Stimulated activated CD4-positive, alpha-beta T cell treated with anti-CD3 and anti-CD28 coated beads, Interleukin-12 subunit alpha, Interleukin-12 subunit beta, amount 100 ng/mL, for 24 hours (primary cell): ENCODE measurements at regions not wholly inside any gene's neighbourhood (a gene's known extent, or its start where the extent isn't known, plus 50 kb on each side); places are given as distances from the start of the nearest gene placed in this dataset.

ENCODE experiments used
- DNase-seq, 2 experiments: peaks; one replicate each; pipeline ENCODE4 v3.0.0-alpha.2; 2020; ENCODE audit warnings: low read depth in 2 of 2

DNA sequence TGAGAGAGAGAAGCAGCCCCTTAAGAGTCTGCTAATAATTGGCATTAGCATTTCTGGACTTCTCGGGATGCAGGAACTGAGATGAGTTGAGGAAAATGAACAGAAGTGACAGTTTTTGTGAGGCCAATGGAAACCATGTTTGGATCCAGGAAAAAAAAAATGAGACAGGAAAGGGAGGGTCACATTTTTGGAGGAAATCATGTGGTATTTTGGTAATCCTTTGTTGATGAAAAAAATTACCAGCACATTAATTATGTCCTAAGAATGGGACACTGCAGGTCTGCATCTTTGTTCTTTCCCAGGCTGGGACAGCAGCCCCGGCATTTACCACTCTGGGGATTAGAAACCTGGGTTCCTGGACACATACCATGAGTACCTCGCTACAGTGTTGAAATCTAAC lies 109.9 kb upstream of the ZFHX3 start:
- DNase-seq: no peak

DNA sequence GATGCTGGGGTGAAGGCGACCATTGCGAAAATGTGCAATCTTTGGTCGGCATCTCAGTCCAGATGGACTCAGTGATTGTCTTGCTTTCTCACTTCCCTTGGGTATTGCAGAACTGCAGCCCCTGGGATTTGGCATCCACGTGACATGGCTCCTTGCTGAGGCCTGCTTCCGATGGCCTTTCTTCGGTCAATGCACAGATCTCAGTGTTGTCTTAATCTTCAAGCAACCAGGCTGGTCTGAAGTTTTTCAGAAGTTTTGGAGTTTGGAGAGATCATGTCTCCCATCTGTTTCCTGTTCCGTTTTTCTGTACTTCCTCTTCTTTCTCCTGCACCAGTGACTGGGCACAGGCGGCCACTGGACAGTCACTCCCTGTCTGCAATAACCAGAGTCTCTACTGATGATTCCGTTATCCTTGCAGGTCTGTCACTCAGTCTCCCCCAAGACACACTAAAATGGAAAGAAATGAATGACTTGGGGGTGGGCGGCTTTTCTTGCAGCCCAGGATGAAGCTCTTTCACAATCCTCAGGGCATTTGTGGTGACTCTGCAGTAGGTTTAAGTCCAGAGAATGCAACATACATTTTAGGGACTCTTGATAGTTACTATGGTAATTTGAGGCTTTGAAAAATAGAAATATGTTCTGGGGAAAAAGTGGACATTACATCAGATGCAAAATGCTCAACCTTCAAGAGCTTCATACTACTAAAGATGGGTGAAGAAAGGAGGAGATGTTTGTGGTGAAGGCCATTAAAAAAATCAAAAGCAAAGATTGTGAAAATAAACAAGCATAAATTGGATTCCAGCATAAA lies 106.3 kb upstream of the ZFHX3 start:
- no peak for DNase-seq

DNA sequence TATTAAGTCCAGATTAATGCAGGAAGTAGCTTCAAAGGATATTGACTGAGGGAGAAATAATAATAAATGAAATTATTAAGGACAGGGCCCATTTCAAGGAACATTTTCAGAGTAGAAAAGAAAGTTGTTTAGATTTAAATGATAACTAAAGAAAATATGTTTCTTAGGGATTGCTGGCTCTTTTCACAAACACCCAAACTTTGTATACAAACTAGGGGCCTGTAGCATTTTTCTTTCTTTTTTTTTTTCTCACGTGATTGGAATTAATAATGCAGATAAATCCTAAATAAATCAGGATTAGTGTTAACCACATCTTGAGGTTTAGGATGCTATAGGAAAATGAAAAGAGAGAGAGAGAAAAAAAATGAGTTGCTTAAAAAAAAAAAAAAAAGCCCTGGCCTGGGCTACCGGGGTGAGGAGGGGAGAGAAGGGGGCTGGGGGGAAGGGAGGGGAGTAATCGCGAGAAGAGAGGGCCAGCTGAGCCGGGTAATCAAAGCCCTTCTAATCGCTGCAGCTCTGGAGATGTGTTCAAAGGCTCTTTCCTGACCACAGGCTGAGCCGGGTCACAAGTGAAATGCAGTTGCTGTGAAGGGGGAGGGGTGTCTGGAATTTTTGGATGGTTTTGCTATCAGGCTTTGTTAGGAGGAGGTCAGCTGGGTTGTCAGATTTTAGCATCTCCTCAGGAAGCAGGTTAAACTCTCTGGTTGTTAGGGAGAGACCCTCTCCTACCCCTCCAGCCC lies 104.6 kb upstream of the ZFHX3 start:
- DNase-seq: no peak

DNA sequence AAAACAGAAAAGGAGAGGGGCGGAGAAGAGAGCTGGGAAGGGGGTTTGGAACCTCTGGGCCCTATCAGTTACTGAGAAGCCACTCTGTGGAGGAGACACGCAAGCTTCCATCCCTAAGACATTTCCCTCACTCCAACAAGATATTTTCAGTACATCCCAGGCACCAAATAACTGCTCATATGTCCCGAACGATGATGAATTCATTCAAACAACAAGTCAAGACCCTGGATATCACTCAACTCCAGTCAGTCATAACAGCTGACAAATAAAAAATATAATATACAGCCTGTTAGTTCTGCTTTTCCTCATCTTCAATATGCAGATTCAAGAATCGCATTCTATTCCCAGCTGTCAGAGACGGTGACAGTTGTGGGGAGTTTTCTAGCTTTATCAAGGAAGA lies 104.0 kb upstream of the ZFHX3 start:
- no peak for DNase-seq

DNA sequence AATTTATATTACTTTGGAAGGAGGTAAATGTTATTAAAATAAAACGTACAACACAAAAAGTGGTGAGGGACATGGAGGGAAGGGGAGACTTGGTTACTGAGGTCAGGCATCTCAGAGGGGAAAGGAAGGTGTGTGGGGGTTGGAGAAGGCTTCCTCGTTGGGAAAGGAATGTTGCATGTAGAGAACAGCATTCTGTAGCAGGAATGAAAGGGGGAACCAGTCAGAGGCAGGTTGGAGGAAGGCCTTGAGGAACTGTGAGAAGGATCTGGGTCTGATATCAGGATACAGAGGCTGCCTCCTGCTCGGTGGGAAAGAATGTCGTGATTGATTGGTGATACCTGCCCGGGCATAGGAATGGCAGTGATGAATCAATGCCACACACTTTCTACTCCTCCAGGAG lies 103.3 kb upstream of the ZFHX3 start:
- DNase-seq: no peak

DNA sequence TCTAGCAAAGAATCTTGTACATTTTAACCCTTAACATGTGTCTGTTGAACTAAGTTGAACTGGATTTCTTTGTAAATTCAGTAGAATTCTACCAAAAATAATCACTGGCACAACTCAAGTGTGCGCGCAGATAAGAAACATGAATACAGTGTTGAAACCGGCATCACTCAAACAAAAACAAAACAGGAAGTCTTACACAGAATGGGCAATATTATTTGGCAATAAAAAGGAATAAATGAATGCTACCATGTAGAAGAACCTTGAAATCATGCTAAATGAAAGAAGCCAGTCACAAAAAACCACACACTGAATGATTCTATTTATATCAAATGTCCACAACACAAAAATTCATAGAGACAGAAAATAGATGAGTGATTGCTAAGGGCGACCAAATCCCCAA lies 102.9 kb upstream of the ZFHX3 start:
- DNase-seq: no peak

DNA sequence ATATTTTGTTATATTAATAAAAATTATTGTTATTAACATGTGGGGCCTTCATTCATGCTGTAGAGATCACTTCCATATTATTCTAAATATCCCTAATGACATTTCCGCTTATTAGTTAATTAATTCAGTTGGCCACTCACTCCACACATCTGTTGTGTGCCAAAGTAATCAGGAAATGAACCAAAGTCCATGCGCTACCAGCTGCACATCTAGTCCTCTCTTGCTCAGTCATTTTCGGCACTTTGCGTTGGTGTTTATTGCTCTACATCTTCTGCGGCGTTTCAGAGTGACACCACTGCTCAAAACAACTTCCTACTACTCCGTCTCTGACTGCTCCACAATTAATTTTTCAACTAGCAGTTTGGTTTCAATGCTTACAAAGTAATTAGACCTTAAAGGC lies 101.4 kb upstream of the ZFHX3 start:
- no peak for DNase-seq

- DNase-seq: no peak
These were observed 100.0 kb upstream of the ZFHX3 start for GRCh38 chr16:73147958-73148357.

DNA sequence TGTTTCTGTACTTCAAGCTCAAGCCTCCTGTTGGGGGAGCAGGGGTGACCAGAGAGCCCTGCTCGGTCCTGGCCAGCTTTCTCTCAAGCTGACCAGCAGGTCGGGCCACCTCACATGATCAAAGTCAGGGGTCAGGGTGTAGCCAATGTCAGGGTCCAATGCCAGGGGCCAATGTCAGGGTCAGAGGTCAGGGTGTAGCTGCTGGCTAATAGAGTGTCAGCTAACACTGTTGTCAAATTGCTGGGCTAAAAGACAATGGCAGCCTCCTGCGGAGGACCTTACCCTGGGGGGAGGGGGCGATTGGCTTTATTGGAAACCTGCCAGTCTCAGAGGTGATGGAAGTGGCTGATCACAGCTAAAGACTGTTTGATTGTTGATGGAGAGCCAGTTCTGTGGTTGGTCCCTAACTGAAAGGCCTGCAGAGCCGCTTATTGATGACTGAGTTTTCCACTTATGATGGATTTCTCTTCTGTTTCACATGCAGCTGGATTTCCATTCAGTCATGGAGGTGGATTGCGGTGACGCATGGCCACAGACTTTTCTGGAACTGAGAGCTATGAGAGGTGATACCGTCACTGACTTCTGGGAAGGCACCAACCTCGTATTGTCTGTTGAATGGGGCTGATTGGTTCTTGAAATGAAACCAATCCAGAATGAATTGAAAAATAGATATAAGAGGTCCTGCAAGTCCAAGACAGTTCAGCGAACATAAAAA lies 97.4 kb upstream of the ZFHX3 start:
- DNase-seq: no peak

GRCh38 chr16:73143576-73144422 lies 95.9 kb upstream of the ZFHX3 start:
- DNase-seq: no peak

DNA sequence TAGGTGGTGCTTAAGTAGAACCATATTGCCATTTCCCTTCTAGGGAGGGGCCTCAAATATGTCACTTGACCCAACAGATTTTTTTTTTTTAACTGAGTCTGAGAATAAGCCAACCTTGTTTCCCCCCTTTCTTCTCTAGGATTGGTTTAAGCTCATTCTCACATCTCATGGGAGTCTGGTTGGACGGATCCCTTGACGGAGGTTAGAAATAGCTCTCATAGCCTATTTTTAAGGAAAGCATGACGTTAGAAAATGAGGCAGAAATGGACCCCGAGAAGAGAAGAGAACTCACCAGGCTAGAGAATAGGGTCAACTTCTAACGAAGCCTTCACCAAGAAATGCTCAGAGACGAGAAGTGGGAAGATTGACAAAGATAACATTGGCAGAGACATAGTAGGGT lies 95.1 kb upstream of the ZFHX3 start:
- no peak for DNase-seq

DNA sequence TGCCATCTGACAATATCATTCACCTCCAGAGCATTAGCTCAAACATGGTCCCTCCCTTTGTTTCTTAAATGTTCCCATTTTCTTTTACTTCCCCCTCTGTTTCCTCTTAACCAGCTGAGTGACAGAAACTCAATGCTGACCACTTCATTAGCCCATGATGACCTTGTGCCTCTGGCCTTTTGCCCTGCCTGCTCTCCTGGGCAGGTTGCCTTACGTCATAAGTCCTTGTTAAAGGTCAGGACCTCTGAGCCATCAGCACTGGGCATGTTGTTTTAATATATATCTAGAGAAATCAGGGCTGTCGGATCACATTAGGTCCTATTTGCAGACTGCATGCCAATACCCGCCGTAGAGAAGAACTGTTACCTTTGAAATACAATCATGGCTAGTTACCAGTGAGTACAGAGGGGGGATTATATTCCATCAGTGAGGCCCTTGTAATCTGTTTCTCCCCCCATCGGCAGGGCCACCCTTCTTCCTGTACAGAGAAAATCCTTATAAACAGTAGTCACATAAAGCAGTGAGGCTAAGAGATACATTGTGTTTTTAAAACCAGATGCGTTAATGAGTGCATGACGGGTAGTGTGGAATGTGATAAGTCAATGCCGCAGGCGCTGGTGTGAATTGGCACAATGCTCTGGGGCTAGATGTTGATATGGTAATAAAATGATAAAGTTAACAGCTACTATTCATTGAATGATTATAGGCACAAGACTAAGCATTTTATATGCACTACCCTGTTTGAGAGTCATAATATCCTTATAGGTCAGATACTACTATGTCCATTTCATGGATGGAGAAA lies 94.3 kb upstream of the ZFHX3 start:
- no peak for DNase-seq

DNA sequence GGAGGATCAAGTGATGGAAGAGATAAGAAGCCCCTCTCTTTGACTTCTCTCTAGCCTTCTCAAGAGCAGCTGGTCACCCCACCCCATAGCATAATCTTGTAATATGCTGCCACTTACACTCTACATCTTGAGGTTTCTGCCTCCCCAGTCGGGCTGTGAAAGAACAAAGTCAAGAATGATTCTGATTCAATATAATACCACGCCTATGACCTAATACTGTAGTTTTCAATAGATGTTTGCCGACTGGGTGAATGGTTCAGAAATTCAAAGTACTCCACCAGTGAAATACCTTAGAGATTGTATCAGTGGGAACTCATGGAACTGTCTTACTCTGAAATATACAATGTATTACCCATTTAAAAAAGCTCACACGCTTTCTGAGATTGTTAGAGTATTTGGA lies 93.0 kb upstream of the ZFHX3 start:
- no peak for DNase-seq

- no peak for DNase-seq
These were observed 83.4 kb upstream of the ZFHX3 start for GRCh38 chr16:73131156-73131862.

- no peak for DNase-seq
These were observed 81.5 kb upstream of the ZFHX3 start for GRCh38 chr16:73129455-73129854.

DNA sequence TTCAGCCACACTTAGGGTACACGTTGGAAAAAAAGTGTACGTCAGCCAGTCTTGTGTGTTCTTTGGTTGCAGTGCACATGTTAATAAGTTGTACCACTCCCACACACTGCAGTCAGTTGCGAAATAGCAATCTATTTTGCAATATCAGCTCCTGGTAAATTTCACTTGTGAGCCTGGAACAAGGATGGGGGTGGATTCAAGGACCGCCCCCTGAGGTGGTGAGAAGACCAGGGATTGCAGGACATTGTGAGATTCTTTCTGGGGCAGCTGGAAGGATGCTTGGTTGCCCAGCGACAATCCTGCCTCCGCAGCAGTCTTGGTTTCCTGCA lies 78.6 kb upstream of the ZFHX3 start:
- no peak for DNase-seq

GRCh38 chr16:73125850-73126524 lies 78.1 kb upstream of the ZFHX3 start:
- no peak for DNase-seq

GRCh38 chr16:73124665-73125375 lies 76.9 kb upstream of the ZFHX3 start:
- no peak for DNase-seq

DNA sequence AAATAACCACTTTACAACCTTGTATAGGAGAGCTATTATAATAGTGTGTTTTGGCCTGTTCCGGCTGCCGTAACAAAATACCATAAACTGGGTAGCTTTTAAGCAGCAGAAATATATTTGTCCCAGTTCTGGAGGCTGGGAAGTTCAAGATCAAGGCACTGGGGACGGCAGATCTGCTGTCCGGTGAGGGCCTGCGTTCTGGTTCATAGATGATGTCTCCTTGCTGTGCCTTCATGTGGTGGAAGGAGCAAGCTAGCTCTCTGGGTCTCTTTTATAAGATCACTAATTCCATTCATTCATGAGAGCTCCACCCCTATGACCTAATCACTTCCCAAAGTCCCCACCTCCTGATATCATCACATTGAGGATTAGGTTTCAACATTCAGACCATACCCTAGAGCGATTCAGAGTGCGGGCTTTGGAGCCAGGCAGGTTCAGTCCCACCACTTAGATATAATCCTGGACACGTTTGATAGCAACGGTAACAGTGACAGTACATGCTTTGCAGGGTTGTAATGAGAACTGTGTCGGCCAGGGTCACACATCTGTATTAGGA lies 76.2 kb upstream of the ZFHX3 start:
- DNase-seq: no peak
